B cell (primary cell): ENCODE measurements at regions not wholly inside any gene's neighbourhood (a gene's known extent, or its start where the extent isn't known, plus 50 kb on each side); places are given as distances from the start of the nearest gene placed in this dataset.

Experiments used
- ATAC-seq: fragments of 200-7000 bp; cut with Tn5 transposase; one replicate; pipeline ENCODE4 v1.10.0; 2021; ENCODE audit warnings: low read depth, mild to moderate bottlenecking, moderate number of reproducible peaks, moderate library complexity
- CTCF ChIA-PET: fragments of 350-600 bp; sonication (Branson Sonifier 250); formaldehyde crosslinking; loops from one replicate; lab custom pipeline; 2021; ENCODE audit warnings: antibody characterized with exemption, inconsistent platforms; lab: Charles Lee
- POLR2A ChIA-PET: fragments of 350-600 bp; sonication (Branson Sonifier 250); formaldehyde crosslinking; loops from one replicate; lab custom pipeline; 2021; ENCODE audit warnings: antibody characterized with exemption; lab: Charles Lee
- DNase-seq: peaks from one replicate; pipeline ENCODE4 v3.0.0; 2013
- H2AFZ ChIP-seq: 2 replicates; pipeline ENCODE4 v1.6.1; 2012; ENCODE audit warnings: mild to moderate bottlenecking, low read depth, low read length; ENCODE audit not compliant: insufficient read depth, poor library complexity, severe bottlenecking
- H3K27ac ChIP-seq, 2 donors: 1 replicate in 1 of 2; 2 replicates in 1 of 2; pipeline ENCODE4 v1.5.1; 2012 to 2013; ENCODE audit warnings: low read length in 2 of 2, mild to moderate bottlenecking in 2 of 2, moderate library complexity in 1 of 2
- H3K27me3 ChIP-seq, 4 experiments: fragments of 200-600 bp in 1 of 4; sonication (generic) in 1 of 4; replicated peaks in 1 of 4; 1 replicate in 2 of 4; 2 replicates in 2 of 4; pipeline versions ENCODE4 v1.6.1 to v1.7.0; 2013 to 2016; ENCODE audit warnings: low read length in 3 of 4, mild to moderate bottlenecking in 2 of 4, mixed read lengths in 1 of 4, moderate library complexity in 1 of 4; ENCODE audit not compliant: insufficient read depth in 4 of 4, control insufficient read depth in 3 of 4; ENCODE audit errors: control extremely low read depth in 1 of 4
- H3K36me3 ChIP-seq, 2 experiments: replicated peaks in 1 of 2; 1 replicate in 1 of 2; 2 replicates in 1 of 2; pipeline versions ENCODE4 v1.6.1 to v1.7.1; 2013; ENCODE audit warnings: low read length in 1 of 2; ENCODE audit not compliant: insufficient read depth in 2 of 2, control insufficient read depth in 1 of 2; ENCODE audit errors: control extremely low read depth in 1 of 2, extremely low read depth in 1 of 2
- H3K4me1 ChIP-seq, 2 donors: fragments of 200-600 bp in 1 of 2; sonication (generic) in 1 of 2; 1 replicate in 1 of 2; 2 replicates in 1 of 2; pipeline versions ENCODE4 v1.5.1 to v1.6.1; 2013 to 2017; ENCODE audit warnings: low read length in 2 of 2; ENCODE audit not compliant: control insufficient read depth in 2 of 2, insufficient read depth in 2 of 2
- H3K4me2 ChIP-seq: replicated peaks from 2 replicates; pipeline ENCODE3; 2012; ENCODE audit warnings: mild to moderate bottlenecking, low read depth, low read length; ENCODE audit not compliant: poor library complexity, severe bottlenecking
- H3K4me3 ChIP-seq, 5 experiments: fragments of 200-600 bp in 1 of 5; sonication (generic) in 1 of 5; 1 replicate in 3 of 5; 2 replicates in 2 of 5; pipeline versions ENCODE4 v1.5.1 to v1.7.0; 2011 to 2016; ENCODE audit warnings: low read length in 4 of 5, mild to moderate bottlenecking in 4 of 5, low read depth in 2 of 5, control low read depth in 1 of 5, moderate library complexity in 1 of 5; ENCODE audit not compliant: insufficient read depth in 1 of 5; ENCODE audit errors: control extremely low read depth in 1 of 5, extremely low read depth in 1 of 5
- H3K79me2 ChIP-seq: fragments of 200-600 bp; sonication (generic); one replicate; pipeline ENCODE4 v1.6.0; 2016; ENCODE audit warnings: low read length; ENCODE audit not compliant: control insufficient read depth, insufficient read depth
- H3K9ac ChIP-seq: fragments of 200-600 bp; sonication (generic); 2 replicates; pipeline ENCODE4 v1.6.1; 2017; ENCODE audit warnings: mild to moderate bottlenecking, low read length, moderate library complexity
- H3K9me3 ChIP-seq, 3 donors: one replicate each; pipeline versions ENCODE4 v1.6.1 to v1.7.1; 2013; ENCODE audit warnings: low read length in 2 of 3; ENCODE audit not compliant: control insufficient read depth in 2 of 3, insufficient read depth in 1 of 3; ENCODE audit errors: control extremely low read depth in 1 of 3
- H4K20me1 ChIP-seq: 2 replicates; pipeline ENCODE4 v1.6.0; 2012; ENCODE audit warnings: mild to moderate bottlenecking, low read length; ENCODE audit not compliant: insufficient read depth, control insufficient read depth, poor library complexity, severe bottlenecking
- H3K27ac Mint-ChIP-seq: one replicate; pipeline ENCODE4 v1.8.0; 2021; ENCODE audit warnings: mixed read lengths
- H3K27me3 Mint-ChIP-seq: one replicate; pipeline ENCODE4 v1.8.0; 2021; ENCODE audit warnings: mixed read lengths
- H3K4me1 Mint-ChIP-seq: one replicate; pipeline ENCODE4 v1.8.0; 2021; ENCODE audit warnings: mixed read lengths
- H3K4me3 Mint-ChIP-seq: one replicate; pipeline ENCODE4 v1.8.0; 2021; ENCODE audit warnings: mixed read lengths
- H3K9me3 Mint-ChIP-seq: one replicate; pipeline ENCODE4 v1.8.0; 2022; ENCODE audit warnings: mixed read lengths; ENCODE audit not compliant: insufficient read depth
- CTCF ChIP-seq: fragments of 200-600 bp; IDR thresholded peaks from one replicate; pipeline ENCODE4 v1.8.0; 2022; ENCODE audit warnings: antibody characterized with exemption, mild to moderate bottlenecking
- EZH2 ChIP-seq: IDR thresholded peaks from 2 replicates; pipeline ENCODE4 v1.6.1; 2012; ENCODE audit warnings: borderline replicate concordance, low read depth, mild to moderate bottlenecking, moderate library complexity, low read length; ENCODE audit not compliant: insufficient read depth, poor library complexity, severe bottlenecking
- WGBS: methylation state at CpG from one replicate; pipeline ENCODE4 v1.1.5; 2013; ENCODE audit warnings: missing lambda C conversion rate; ENCODE audit not compliant: insufficient coverage; 5-methylcytosine and 5-hydroxymethylcytosine counted together
- intact Hi-C: fragments of 100-400 bp; cut with micrococcal nuclease; formaldehyde crosslinking; loops from one replicate; pipeline ENCODE4 v1.10.0; 2022

- no peak for TF ChIP-seq CTCF
- no peaks in the 10 kb centered on the region for H3K36me3 ChIP-seq
- no peak overlapping the region for H3K9ac ChIP-seq
- H3K9me3 ChIP-seq: no peaks in the 10 kb centered on the region
- no peaks in the 10 kb centered on the region for H3K79me2 ChIP-seq
- Mint-ChIP-seq H3K4me1 (no peaks in the 10 kb centered on the region), H3K9me3 (peaks cover 3% of the 10 kb centered on the region), H3K4me3 (no peak overlapping the region), H3K27ac (no peak overlapping the region), H3K27me3 (no peaks in the 10 kb centered on the region)
- H3K4me3 ChIP-seq: no peak overlapping the region
- no peaks in the 10 kb centered on the region for H3K27me3 ChIP-seq
- no peaks in the 10 kb centered on the region for H3K4me1 ChIP-seq
- intact Hi-C loops: no loop called here
- no peak for ATAC-seq
- no peak for DNase-seq
- WGBS: no CpG with 5 or more reads among the region's 2 CpGs
- H3K27ac ChIP-seq: no peak overlapping the region
- H3K4me2 ChIP-seq: no peak overlapping the region
- H4K20me1 ChIP-seq: no peaks in the 10 kb centered on the region
- ChIA-PET CTCF (no interaction called here), POLR2A (no interaction called here)
- H2AFZ ChIP-seq: no peak overlapping the region
Observed at GRCh38 chr21:19950347-19950746, 1047.9 kb upstream of the NCAM2 start.

- Histone ChIP-seq H3K36me3 (no peaks in the 10 kb centered on the region), H3K4me3 (no peak overlapping the region), H3K27ac (no peak overlapping the region), H3K79me2 (no peaks in the 10 kb centered on the region), H3K27me3 (no peaks in the 10 kb centered on the region), H4K20me1 (no peaks in the 10 kb centered on the region), H3K9ac (no peak overlapping the region), H2AFZ (no peak overlapping the region), H3K9me3 (peaks cover 2 to 11% (median 5%) of the 10 kb centered on the region in 3 donors), H3K4me2 (no peak overlapping the region), H3K4me1 (no peaks in the 10 kb centered on the region)
- Mint-ChIP-seq H3K27me3 (no peaks in the 10 kb centered on the region), H3K9me3 (peaks cover 2% of the 10 kb centered on the region), H3K4me1 (no peaks in the 10 kb centered on the region), H3K27ac (no peak overlapping the region), H3K4me3 (no peak overlapping the region)
- DNase-seq: no peak
- intact Hi-C loops: no loop called here
- TF ChIP-seq EZH2 (no peak), CTCF (no peak)
- ATAC-seq: no peak
- CTCF ChIA-PET: no interaction called here
- POLR2A ChIA-PET: no interaction called here
Observed at GRCh38 chr21:19969156-19969555, 1029.1 kb upstream of the NCAM2 start.
